Transverse colon (tissue), 4 donors: ENCODE measurements at regions not wholly inside any gene's neighbourhood (a gene's known extent, or its start where the extent isn't known, plus 50 kb on each side); places are given as distances from the start of the nearest gene placed in this dataset.
"Not testable (repeated sequence)": the region's sequence is repeated elsewhere in the genome, so short reads cannot be mapped to it uniquely, and the experiment has no call there.

Experiments
- CTCF ChIP-seq, 5 experiments: fragments of 200-600 bp in 3 of 5; fragments of 450-650 bp in 2 of 5; sonication (generic) in 3 of 5; IDR thresholded peaks; 1 replicate in 2 of 5; 2 replicates in 3 of 5; pipeline ENCODE4 v1.5.1; 2016 to 2017; ENCODE audit warnings: antibody characterized with exemption in 5 of 5, inconsistent platforms in 3 of 5, mild to moderate bottlenecking in 2 of 5, moderate library complexity in 1 of 5
- EP300 ChIP-seq: sonication (generic); formaldehyde crosslinking; IDR thresholded peaks from one replicate; pipeline ENCODE4 v1.6.1; 2017; ENCODE audit warnings: antibody characterized with exemption, low read depth
- POLR2AphosphoS5 ChIP-seq, 3 donors: sonication (generic); formaldehyde crosslinking; IDR thresholded peaks; one replicate each; pipeline ENCODE4 v1.6.1; 2016; ENCODE audit warnings: antibody characterized with exemption in 3 of 3

- TF ChIP-seq CTCF (IDR thresholded peaks at IDR 0.05); EP300; POLR2AphosphoS5 (IDR thresholded peaks at IDR 0.05): not testable (repeated sequence)
Observed at GRCh38 chr6:8619408-8619807, 184.1 kb upstream of the SLC35B3 start.
